ENCODE measurements at regions not wholly inside any gene's neighbourhood (a gene's known extent, or its start where the extent isn't known, plus 50 kb on each side); places are given as distances from the start of the nearest gene placed in this dataset.

GRCh38 chr5:50963971-50964745, 297.7 kb downstream of the PARP8 start:
- Histone ChIP-seq H4K20me1 (ENCODE audit: insufficient read depth, low read length) (no peaks in the 10 kb centered on the region), H2AFZ (ENCODE audit: low read depth, low read length) (no peak overlapping the region), H3K27ac (ENCODE audit: low read length) (no peak overlapping the region), H3K4me2 (ENCODE audit: insufficient read depth, low read length) (peak overlapping the region; percentile 65; the same call in 1 of the 2 replicates), H3K9ac (ENCODE audit: low read depth, low read length) (no peak overlapping the region), H3K9me3 (ENCODE audit: insufficient read depth, low read length, severe bottlenecking) (no peaks in the 10 kb centered on the region), H3K4me1 (ENCODE audit: insufficient read depth, low read length) (peaks cover 7% of the 10 kb centered on the region), H3K27me3 (ENCODE audit: insufficient read depth, low read length, poor library complexity) (peaks cover 13% of the 10 kb centered on the region), H3K4me3 (ENCODE audit: low read depth in 1 of 2, low read length in 2 of 2) (no peak overlapping the region), H3K79me2 (ENCODE audit: insufficient read depth, low read length) (no peaks in the 10 kb centered on the region), H3K36me3 (ENCODE audit: insufficient read depth, low read length) (no peaks in the 10 kb centered on the region)
- TF ChIP-seq EZH2 (IDR thresholded peaks at IDR 0.05; ENCODE audit: borderline replicate concordance, low read depth, low read length, severe bottlenecking) (no peak), CTCF (IDR thresholded peaks at IDR 0.05; ENCODE audit: borderline replicate concordance, extremely low read depth, low read length, poor library complexity, severe bottlenecking) (no peak)
- DNase-seq (no peak), ATAC-seq (ENCODE audit: insufficient read depth, low read depth) (no peak)

GRCh38 chr5:50964746-50965653, 298.6 kb downstream of the PARP8 start:
- Histone ChIP-seq H4K20me1 (ENCODE audit: insufficient read depth, low read length) (no peaks in the 10 kb centered on the region), H3K4me3 (ENCODE audit: low read depth in 1 of 2, low read length in 2 of 2) (no peak overlapping the region), H3K4me2 (ENCODE audit: insufficient read depth, low read length) (no peak overlapping the region), H3K4me1 (ENCODE audit: insufficient read depth, low read length) (peaks cover 7% of the 10 kb centered on the region), H3K36me3 (ENCODE audit: insufficient read depth, low read length) (no peaks in the 10 kb centered on the region), H2AFZ (ENCODE audit: low read depth, low read length) (no peak overlapping the region), H3K9ac (ENCODE audit: low read depth, low read length) (no peak overlapping the region), H3K79me2 (ENCODE audit: insufficient read depth, low read length) (no peaks in the 10 kb centered on the region), H3K27ac (ENCODE audit: low read length) (no peak overlapping the region), H3K9me3 (ENCODE audit: insufficient read depth, low read length, severe bottlenecking) (no peaks in the 10 kb centered on the region), H3K27me3 (ENCODE audit: insufficient read depth, low read length, poor library complexity) (peaks cover 13% of the 10 kb centered on the region)
- TF ChIP-seq CTCF (IDR thresholded peaks at IDR 0.05; ENCODE audit: borderline replicate concordance, extremely low read depth, low read length, poor library complexity, severe bottlenecking) (no peak), EZH2 (IDR thresholded peaks at IDR 0.05; ENCODE audit: borderline replicate concordance, low read depth, low read length, severe bottlenecking) (no peak)
- DNase-seq (no peak), ATAC-seq (ENCODE audit: insufficient read depth, low read depth) (no peak)

- H3K9ac ChIP-seq (ENCODE audit: low read depth, low read length), result no peak overlapping the region
- no peak overlapping the region for H3K27ac ChIP-seq (ENCODE audit: low read length)
- H3K9me3 ChIP-seq (ENCODE audit: insufficient read depth, low read length, severe bottlenecking), result no peaks in the 10 kb centered on the region
- H4K20me1 ChIP-seq (ENCODE audit: insufficient read depth, low read length), result no peaks in the 10 kb centered on the region
- H3K27me3 ChIP-seq (ENCODE audit: insufficient read depth, low read length, poor library complexity), result peaks cover 13% of the 10 kb centered on the region
- no peaks in the 10 kb centered on the region for H3K79me2 ChIP-seq (ENCODE audit: insufficient read depth, low read length)
- DNase-seq (no peak), ATAC-seq (ENCODE audit: insufficient read depth, low read depth) (no peak)
- H3K36me3 ChIP-seq (ENCODE audit: insufficient read depth, low read length), result no peaks in the 10 kb centered on the region
- no peak overlapping the region for H2AFZ ChIP-seq (ENCODE audit: low read depth, low read length)
- peaks cover 7% of the 10 kb centered on the region for H3K4me1 ChIP-seq (ENCODE audit: insufficient read depth, low read length)
- H3K4me2 ChIP-seq (ENCODE audit: insufficient read depth, low read length), result no peak overlapping the region
- no peak for TF ChIP-seq CTCF (IDR thresholded peaks at IDR 0.05; ENCODE audit: borderline replicate concordance, extremely low read depth, low read length, poor library complexity, severe bottlenecking)
- no peak for TF ChIP-seq EZH2 (IDR thresholded peaks at IDR 0.05; ENCODE audit: borderline replicate concordance, low read depth, low read length, severe bottlenecking)
- H3K4me3 ChIP-seq (ENCODE audit: low read depth in 1 of 2, low read length in 2 of 2), result no peak overlapping the region
These were observed 299.4 kb downstream of the PARP8 start for GRCh38 chr5:50965654-50966375.

Measured in DND-41 (cell line).